ENCODE measurements at regions not wholly inside any gene's neighbourhood (a gene's known extent, or its start where the extent isn't known, plus 50 kb on each side); places are given as distances from the start of the nearest gene placed in this dataset.

- intact Hi-C loops (cut with DNase I) = no loop called here
- H3K27me3 ChIP-seq = peaks cover 0 to 18% (median 0%) of the 10 kb centered on the region in 9 donors
Observed at GRCh38 chr7:118298771-118299170, 74.3 kb downstream of the ANKRD7 start.

GRCh38 chr7:118300177-118300576 lies 75.7 kb downstream of the ANKRD7 start:
- no peak overlapping the region for H3K4me3 ChIP-seq
- no peak overlapping the region for H3K27ac ChIP-seq
- intact Hi-C loops (cut with DNase I) = no loop called here
- peaks cover 0 to 27% (median 0%) of the 10 kb centered on the region in 9 donors for H3K27me3 ChIP-seq
- H3K36me3 ChIP-seq = no peaks in the 10 kb centered on the region
- H3K9me3 ChIP-seq = no peaks in the 10 kb centered on the region
- no peaks in the 10 kb centered on the region for H3K4me1 ChIP-seq
- DNase-seq (no peak), ATAC-seq (no peak)
- TF ChIP-seq, protein P1, sequence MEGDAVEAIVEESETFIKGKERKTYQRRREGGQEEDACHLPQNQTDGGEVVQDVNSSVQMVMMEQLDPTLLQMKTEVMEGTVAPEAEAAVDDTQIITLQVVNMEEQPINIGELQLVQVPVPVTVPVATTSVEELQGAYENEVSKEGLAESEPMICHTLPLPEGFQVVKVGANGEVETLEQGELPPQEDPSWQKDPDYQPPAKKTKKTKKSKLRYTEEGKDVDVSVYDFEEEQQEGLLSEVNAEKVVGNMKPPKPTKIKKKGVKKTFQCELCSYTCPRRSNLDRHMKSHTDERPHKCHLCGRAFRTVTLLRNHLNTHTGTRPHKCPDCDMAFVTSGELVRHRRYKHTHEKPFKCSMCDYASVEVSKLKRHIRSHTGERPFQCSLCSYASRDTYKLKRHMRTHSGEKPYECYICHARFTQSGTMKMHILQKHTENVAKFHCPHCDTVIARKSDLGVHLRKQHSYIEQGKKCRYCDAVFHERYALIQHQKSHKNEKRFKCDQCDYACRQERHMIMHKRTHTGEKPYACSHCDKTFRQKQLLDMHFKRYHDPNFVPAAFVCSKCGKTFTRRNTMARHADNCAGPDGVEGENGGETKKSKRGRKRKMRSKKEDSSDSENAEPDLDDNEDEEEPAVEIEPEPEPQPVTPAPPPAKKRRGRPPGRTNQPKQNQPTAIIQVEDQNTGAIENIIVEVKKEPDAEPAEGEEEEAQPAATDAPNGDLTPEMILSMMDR (IDR thresholded peaks at IDR 0.05) = no peak
- no peak for TF ChIP-seq POLR2A (IDR thresholded peaks at IDR 0.05)

More at GRCh38 chr7:118298771-118299170, 74.3 kb downstream of the ANKRD7 start:
- no peak overlapping the region for H3K27ac ChIP-seq
- TF ChIP-seq, protein P1 (IDR thresholded peaks at IDR 0.05) = no peak
- no peak for TF ChIP-seq POLR2A (IDR thresholded peaks at IDR 0.05)
- H3K36me3 ChIP-seq = no peaks in the 10 kb centered on the region
- H3K4me3 ChIP-seq = no peak overlapping the region
- DNase-seq = no peak
- no peaks in the 10 kb centered on the region for H3K9me3 ChIP-seq
- no peak for ATAC-seq
- no peaks in the 10 kb centered on the region for H3K4me1 ChIP-seq

GRCh38 chr7:118304100-118304499 lies 79.6 kb downstream of the ANKRD7 start:
- Histone ChIP-seq H3K36me3 (no peaks in the 10 kb centered on the region), H3K9me3 (peaks cover 0 to 5% (median 0%) of the 10 kb centered on the region in 12 donors), H3K4me1 (no peaks in the 10 kb centered on the region), H3K4me3 (no peak overlapping the region), H3K27me3 (peaks cover 0 to 14% (median 0%) of the 10 kb centered on the region in 9 donors), H3K27ac (no peak overlapping the region)
- 65 to 77% (median 70%) methylated on average over 2 of the region's 2 CpGs for WGBS, 4 donors
- DNase-seq = no peak
- TF ChIP-seq, protein P1 (IDR thresholded peaks at IDR 0.05) = no peak
- TF ChIP-seq POLR2A (IDR thresholded peaks at IDR 0.05) = no peak
- intact Hi-C loops (cut with DNase I) = no loop called here
- no peak for ATAC-seq

GRCh38 chr7:118305671-118306070 lies 81.2 kb downstream of the ANKRD7 start:
- H3K27me3 ChIP-seq = peaks cover 0 to 14% (median 0%) of the 10 kb centered on the region in 9 donors
- no peak overlapping the region for H3K27ac ChIP-seq
- TF ChIP-seq, protein P1 (IDR thresholded peaks at IDR 0.05) = no peak
- no peak for TF ChIP-seq POLR2A (IDR thresholded peaks at IDR 0.05)
- WGBS, 4 donors = 29 to 46% (median 43%) methylated on average over 1 of the region's 1 CpG
- H3K36me3 ChIP-seq = no peaks in the 10 kb centered on the region
- intact Hi-C loops (cut with DNase I) = no loop called here
- no peak overlapping the region for H3K4me3 ChIP-seq
- H3K9me3 ChIP-seq = peaks cover 0 to 7% (median 0%) of the 10 kb centered on the region in 12 donors
- no peaks in the 10 kb centered on the region for H3K4me1 ChIP-seq
- ATAC-seq (no peak), DNase-seq (no peak)

All from heart left ventricle (tissue), 16 donors.